Tibial nerve (tissue), 4 donors: ENCODE measurements at regions not wholly inside any gene's neighbourhood (a gene's known extent, or its start where the extent isn't known, plus 50 kb on each side); places are given as distances from the start of the nearest gene placed in this dataset.

Experiments
- EP300 ChIP-seq, 2 donors: sonication (generic); formaldehyde crosslinking; IDR thresholded peaks; one replicate each; pipeline ENCODE4 v1.6.1; 2017; ENCODE audit warnings: antibody characterized with exemption in 2 of 2, mild to moderate bottlenecking in 1 of 2
- POLR2A ChIP-seq, 2 donors: fragments of 450-650 bp; IDR thresholded peaks; one replicate each; pipeline ENCODE4 v1.6.1; 2017; ENCODE audit warnings: antibody characterized with exemption in 2 of 2, mild to moderate bottlenecking in 2 of 2, moderate library complexity in 2 of 2
- TF ChIP-seq, protein P1 (sequence below), 5 experiments: fragments of 200-600 bp in 3 of 5; fragments of 450-650 bp in 2 of 5; sonication (generic) in 3 of 5; IDR thresholded peaks; one replicate each; pipeline ENCODE4 v1.5.1; 2016 to 2019; ENCODE audit warnings: antibody characterized with exemption in 5 of 5, mild to moderate bottlenecking in 3 of 5, moderate library complexity in 2 of 5

GRCh38 chr13:22017226-22017625 is 346.4 kb downstream of the FGF9 start:
- TF ChIP-seq, protein P1, sequence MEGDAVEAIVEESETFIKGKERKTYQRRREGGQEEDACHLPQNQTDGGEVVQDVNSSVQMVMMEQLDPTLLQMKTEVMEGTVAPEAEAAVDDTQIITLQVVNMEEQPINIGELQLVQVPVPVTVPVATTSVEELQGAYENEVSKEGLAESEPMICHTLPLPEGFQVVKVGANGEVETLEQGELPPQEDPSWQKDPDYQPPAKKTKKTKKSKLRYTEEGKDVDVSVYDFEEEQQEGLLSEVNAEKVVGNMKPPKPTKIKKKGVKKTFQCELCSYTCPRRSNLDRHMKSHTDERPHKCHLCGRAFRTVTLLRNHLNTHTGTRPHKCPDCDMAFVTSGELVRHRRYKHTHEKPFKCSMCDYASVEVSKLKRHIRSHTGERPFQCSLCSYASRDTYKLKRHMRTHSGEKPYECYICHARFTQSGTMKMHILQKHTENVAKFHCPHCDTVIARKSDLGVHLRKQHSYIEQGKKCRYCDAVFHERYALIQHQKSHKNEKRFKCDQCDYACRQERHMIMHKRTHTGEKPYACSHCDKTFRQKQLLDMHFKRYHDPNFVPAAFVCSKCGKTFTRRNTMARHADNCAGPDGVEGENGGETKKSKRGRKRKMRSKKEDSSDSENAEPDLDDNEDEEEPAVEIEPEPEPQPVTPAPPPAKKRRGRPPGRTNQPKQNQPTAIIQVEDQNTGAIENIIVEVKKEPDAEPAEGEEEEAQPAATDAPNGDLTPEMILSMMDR (IDR thresholded peaks at IDR 0.05) = no peak
- no peak for TF ChIP-seq EP300 (IDR thresholded peaks at IDR 0.05)
- no peak for TF ChIP-seq POLR2A (IDR thresholded peaks at IDR 0.05)
